A673 (cell line): ENCODE measurements at regions not wholly inside any gene's neighbourhood (a gene's known extent, or its start where the extent isn't known, plus 50 kb on each side); places are given as distances from the start of the nearest gene placed in this dataset.

Experiments
- BruUV-seq: library from RNA; stranded (reverse); fragments of 400-500 nt; replicated peaks from 2 replicates; lab custom pipeline; 2021; lab: Mats Ljungman, UMichigan
- CTCF ChIA-PET: fragments of 300-600 bp; sonication (Branson Sonifier 250); formaldehyde crosslinking; loops from one replicate; lab custom pipeline; 2022; ENCODE audit warnings: antibody characterized with exemption; lab: Charles Lee
- POLR2A ChIA-PET: fragments of 300-600 bp; sonication (Branson Sonifier 250); formaldehyde crosslinking; loops from one replicate; lab custom pipeline; 2022; ENCODE audit warnings: antibody characterized with exemption; ENCODE audit not compliant: low non-redundant PET; lab: Charles Lee
- DNase-seq: peaks from one replicate; pipeline ENCODE4 v3.0.0-alpha.2; 2015; ENCODE audit warnings: low spot score
- H3K27ac ChIP-seq: fragments of 200-600 bp; sonication (generic); 2 replicates; pipeline ENCODE4 v1.5.1; 2016; ENCODE audit warnings: mixed run types, low read depth, mild to moderate bottlenecking, mixed read lengths, antibody characterized with exemption, low read length; ENCODE audit not compliant: poor library complexity, severe bottlenecking
- H3K27me3 ChIP-seq: fragments of 200-600 bp; sonication (generic); replicated peaks from 2 replicates; pipeline ENCODE4 v1.6.1; 2017; ENCODE audit warnings: mixed run types, low read depth, mild to moderate bottlenecking, mixed read lengths, antibody characterized with exemption, low read length; ENCODE audit not compliant: insufficient read depth, poor library complexity
- H3K36me3 ChIP-seq: fragments of 200-600 bp; sonication (generic); 2 replicates; pipeline ENCODE4 v1.6.1; 2016; ENCODE audit warnings: mixed run types, mild to moderate bottlenecking, mixed read lengths, antibody characterized with exemption, low read length; ENCODE audit not compliant: insufficient read depth, poor library complexity, severe bottlenecking
- H3K4me1 ChIP-seq: fragments of 200-600 bp; sonication (generic); 2 replicates; pipeline ENCODE4 v1.6.1; 2017; ENCODE audit warnings: mixed run types, mild to moderate bottlenecking, mixed read lengths, antibody characterized with exemption, low read length; ENCODE audit not compliant: insufficient read depth, poor library complexity, severe bottlenecking
- H3K4me3 ChIP-seq: fragments of 200-600 bp; sonication (generic); 2 replicates; pipeline ENCODE4 v1.5.1; 2016; ENCODE audit warnings: low read depth, mixed run types, mild to moderate bottlenecking, mixed read lengths, low read length; ENCODE audit not compliant: poor library complexity, severe bottlenecking
- H3K9me3 ChIP-seq: fragments of 200-600 bp; sonication (generic); 2 replicates; pipeline ENCODE4 v1.6.1; 2016; ENCODE audit warnings: mixed run types, low read depth, mild to moderate bottlenecking, mixed read lengths, antibody characterized with exemption, low read length; ENCODE audit not compliant: poor library complexity, severe bottlenecking
- EZH2 ChIP-seq: fragments of 200-600 bp; sonication (generic); IDR thresholded peaks from 2 replicates; pipeline ENCODE4 v1.6.1; 2017; ENCODE audit warnings: borderline replicate concordance, low read depth, mild to moderate bottlenecking, mixed read lengths, antibody characterized with exemption, low read length; ENCODE audit not compliant: poor library complexity, severe bottlenecking
- intact Hi-C: fragments of 100-400 bp; cut with micrococcal nuclease; formaldehyde crosslinking; loops from one replicate; pipeline ENCODE4 v1.10.0; 2022; ENCODE audit not compliant: unreplicated experiment
- TF ChIP-seq, protein P1 (sequence below): fragments of 300-800, 200-600 bp; sonication (generic); conservative IDR thresholded peaks from 2 replicates; pipeline ENCODE4 v1.5.1; 2017; ENCODE audit warnings: low read depth, mild to moderate bottlenecking, antibody characterized with exemption, low read length, moderate library complexity, mixed read lengths

DNA sequence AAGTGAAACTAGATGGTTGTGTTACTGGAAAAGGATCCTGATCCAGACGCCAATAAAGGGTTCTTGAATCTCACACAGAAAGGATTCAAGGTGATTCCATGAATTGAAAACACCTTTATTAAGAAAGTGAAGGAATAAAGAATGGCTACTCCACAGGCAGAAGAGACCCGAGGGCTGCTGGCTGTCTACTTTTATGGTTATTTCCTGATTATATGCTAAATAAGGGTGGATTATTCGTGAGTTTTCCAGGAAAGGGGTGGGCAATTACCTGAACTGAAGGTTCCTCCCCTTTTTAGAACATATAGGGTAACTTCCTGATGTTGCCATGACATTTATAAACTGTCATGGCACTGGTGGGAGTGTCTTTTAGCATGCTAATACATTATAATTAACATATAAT, 50.9 kb upstream of the WARS2 start:
- ChIA-PET POLR2A (no interaction called here), CTCF (no interaction called here)
- DNase-seq, result no peak
- TF ChIP-seq, protein P1, sequence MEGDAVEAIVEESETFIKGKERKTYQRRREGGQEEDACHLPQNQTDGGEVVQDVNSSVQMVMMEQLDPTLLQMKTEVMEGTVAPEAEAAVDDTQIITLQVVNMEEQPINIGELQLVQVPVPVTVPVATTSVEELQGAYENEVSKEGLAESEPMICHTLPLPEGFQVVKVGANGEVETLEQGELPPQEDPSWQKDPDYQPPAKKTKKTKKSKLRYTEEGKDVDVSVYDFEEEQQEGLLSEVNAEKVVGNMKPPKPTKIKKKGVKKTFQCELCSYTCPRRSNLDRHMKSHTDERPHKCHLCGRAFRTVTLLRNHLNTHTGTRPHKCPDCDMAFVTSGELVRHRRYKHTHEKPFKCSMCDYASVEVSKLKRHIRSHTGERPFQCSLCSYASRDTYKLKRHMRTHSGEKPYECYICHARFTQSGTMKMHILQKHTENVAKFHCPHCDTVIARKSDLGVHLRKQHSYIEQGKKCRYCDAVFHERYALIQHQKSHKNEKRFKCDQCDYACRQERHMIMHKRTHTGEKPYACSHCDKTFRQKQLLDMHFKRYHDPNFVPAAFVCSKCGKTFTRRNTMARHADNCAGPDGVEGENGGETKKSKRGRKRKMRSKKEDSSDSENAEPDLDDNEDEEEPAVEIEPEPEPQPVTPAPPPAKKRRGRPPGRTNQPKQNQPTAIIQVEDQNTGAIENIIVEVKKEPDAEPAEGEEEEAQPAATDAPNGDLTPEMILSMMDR, result no peak
- TF ChIP-seq EZH2, result no peak
- Histone ChIP-seq H3K27me3 (no peaks in the 10 kb centered on the region), H3K4me3 (no peak overlapping the region), H3K27ac (no peak overlapping the region), H3K9me3 (no peaks in the 10 kb centered on the region), H3K4me1 (no peaks in the 10 kb centered on the region), H3K36me3 (no peaks in the 10 kb centered on the region)
- BruUV-seq, result no TSS peak
- intact Hi-C loops, result no loop called here

DNA sequence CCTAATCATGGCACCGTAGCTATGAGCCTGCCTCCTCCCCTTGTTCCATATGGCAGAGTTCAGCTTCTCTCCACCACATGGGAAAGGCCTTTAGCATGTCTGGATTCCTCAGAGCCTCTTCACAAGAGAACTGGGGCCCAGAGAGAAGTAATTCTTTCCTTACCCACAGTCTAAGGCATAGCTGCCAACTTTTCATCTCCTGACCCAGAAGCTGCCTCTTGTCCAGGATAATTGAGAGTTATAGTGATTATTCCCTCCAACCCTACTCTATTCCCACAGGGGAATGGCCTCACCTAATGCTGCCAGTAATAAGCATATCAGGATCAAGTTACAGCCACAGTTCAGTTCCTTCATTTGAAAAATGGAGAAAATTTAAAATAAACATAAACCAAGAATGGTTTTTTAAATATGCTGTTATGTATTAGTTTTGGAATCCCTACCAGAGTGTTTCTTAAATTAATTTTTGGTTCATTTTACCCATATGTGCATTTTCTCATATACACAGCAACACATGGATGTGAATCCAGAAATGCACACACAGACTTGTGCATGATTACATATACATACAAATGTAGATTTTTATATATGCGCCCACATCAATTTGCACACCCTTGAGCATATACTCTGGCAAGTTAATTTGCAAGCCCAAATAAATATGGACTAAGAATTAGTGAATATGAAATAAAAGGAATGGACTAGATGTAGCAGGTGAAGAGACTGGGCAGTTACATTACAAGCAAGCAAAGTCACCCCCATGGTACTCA, 63.9 kb upstream of the WARS2 start:
- Histone ChIP-seq H3K9me3 (no peaks in the 10 kb centered on the region), H3K4me1 (no peaks in the 10 kb centered on the region), H3K27me3 (no peaks in the 10 kb centered on the region), H3K36me3 (no peaks in the 10 kb centered on the region), H3K27ac (no peak overlapping the region), H3K4me3 (no peak overlapping the region)
- no peak for DNase-seq
- no TSS peak for BruUV-seq
- intact Hi-C loops, result no loop called here
- ChIA-PET POLR2A (no interaction called here), CTCF (no interaction called here)
- TF ChIP-seq EZH2, result no peak
- TF ChIP-seq, protein P1, result no peak

DNA sequence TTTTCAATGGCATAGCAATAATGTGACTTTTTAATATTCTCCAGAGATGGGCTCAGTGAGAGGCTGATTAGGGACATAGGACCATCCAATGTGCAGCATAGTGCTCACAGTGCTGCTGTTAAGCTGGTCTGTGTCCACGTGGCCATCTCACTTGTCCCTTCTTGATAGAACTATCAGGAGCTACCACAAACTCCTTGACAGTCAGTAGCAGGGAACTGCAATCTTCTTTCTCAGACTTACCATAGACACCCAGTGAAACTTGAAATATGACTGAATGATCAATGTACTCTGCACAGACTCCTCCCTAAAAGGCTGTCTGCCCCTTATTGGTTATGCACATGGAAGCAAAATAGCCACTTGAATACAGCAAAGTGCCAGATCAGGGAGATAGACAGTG, 64.5 kb upstream of the WARS2 start:
- Histone ChIP-seq H3K9me3 (no peaks in the 10 kb centered on the region), H3K27ac (no peak overlapping the region), H3K4me1 (no peaks in the 10 kb centered on the region), H3K4me3 (no peak overlapping the region), H3K36me3 (no peaks in the 10 kb centered on the region), H3K27me3 (no peaks in the 10 kb centered on the region)
- ChIA-PET POLR2A (no interaction called here), CTCF (no interaction called here)
- no peak for TF ChIP-seq EZH2
- TF ChIP-seq, protein P1, result no peak
- intact Hi-C loops, result no loop called here
- DNase-seq, result no peak
- no TSS peak for BruUV-seq
